Panc1 (cell line): ENCODE measurements at regions not wholly inside any gene's neighbourhood (a gene's known extent, or its start where the extent isn't known, plus 50 kb on each side); places are given as distances from the start of the nearest gene placed in this dataset.
"Not testable (repeated sequence)": the region's sequence is repeated elsewhere in the genome, so short reads cannot be mapped to it uniquely, and the experiment has no call there.

ENCODE experiments used
- ATAC-seq: fragments of 200-7000 bp; cut with Tn5 transposase; 2 replicates; pipeline ENCODE4 v1.9.1; 2020; ENCODE audit warnings: mild to moderate bottlenecking, moderate library complexity
- BruUV-seq: library from RNA; stranded (reverse); fragments of 400-500 nt; replicated peaks from 2 replicates; lab custom pipeline; 2021; lab: Mats Ljungman, UMichigan
- CTCF ChIA-PET: fragments of 300-600 bp; sonication (Branson Sonifier 250); formaldehyde crosslinking; loops from one replicate; lab custom pipeline; 2022; ENCODE audit warnings: antibody characterized with exemption; lab: Charles Lee
- POLR2A ChIA-PET: fragments of 300-600 bp; sonication (Branson Sonifier 250); formaldehyde crosslinking; loops from one replicate; lab custom pipeline; 2022; ENCODE audit warnings: antibody characterized with exemption; lab: Charles Lee
- DNase-seq: peaks from one replicate; pipeline ENCODE4 v3.0.0-alpha.2; 2010; ENCODE audit warnings: low read depth, low spot score
- H3K27ac ChIP-seq: 2 replicates; pipeline ENCODE4 v1.5.1; 2011; ENCODE audit warnings: mild to moderate bottlenecking, low read length, inconsistent platforms
- H3K27me3 ChIP-seq: fragments of 200-500 bp; sonication (Bioruptor generic); 2 replicates; pipeline ENCODE4 v1.6.0; 2014; ENCODE audit warnings: low read length, inconsistent platforms; ENCODE audit not compliant: control insufficient read depth, insufficient read depth
- H3K36me3 ChIP-seq: fragments of 200-500 bp; sonication (Bioruptor generic); 2 replicates; pipeline ENCODE4 v1.5.1; 2014; ENCODE audit warnings: inconsistent platforms, mild to moderate bottlenecking, low read length, moderate library complexity; ENCODE audit not compliant: control insufficient read depth, insufficient read depth
- H3K4me1 ChIP-seq: 2 replicates; pipeline ENCODE4 v1.5.1; 2011; ENCODE audit warnings: inconsistent platforms, mild to moderate bottlenecking, low read length, moderate library complexity; ENCODE audit not compliant: control insufficient read depth, insufficient read depth
- H3K4me3 ChIP-seq, 2 experiments: 2 replicates each; pipeline ENCODE4 v1.5.1; 2011 to 2012; ENCODE audit warnings: low read depth in 2 of 2, low read length in 2 of 2, mild to moderate bottlenecking in 2 of 2, inconsistent platforms in 1 of 2, moderate library complexity in 1 of 2
- H3K9me3 ChIP-seq: fragments of 200-500 bp; sonication (Bioruptor generic); 2 replicates; pipeline ENCODE4 v1.5.1; 2014; ENCODE audit warnings: low read depth, mild to moderate bottlenecking, inconsistent platforms, low read length, moderate library complexity; ENCODE audit not compliant: control insufficient read depth, insufficient read depth
- CTCF ChIP-seq: fragments of 450-650 bp; IDR thresholded peaks from 2 replicates; pipeline ENCODE4 v1.5.1; 2017; ENCODE audit warnings: mild to moderate bottlenecking
- POLR2AphosphoS5 ChIP-seq: IDR thresholded peaks from 2 replicates; pipeline ENCODE4 v1.6.1; 2012; ENCODE audit warnings: mild to moderate bottlenecking, low read depth, low read length, moderate library complexity
- REST ChIP-seq, 2 experiments: IDR thresholded peaks; 2 replicates each; pipeline ENCODE4 v1.6.1; 2011 to 2012; ENCODE audit warnings: low read depth in 2 of 2, control low read depth in 1 of 2, low read length in 1 of 2, mild to moderate bottlenecking in 1 of 2, moderate library complexity in 1 of 2; ENCODE audit not compliant: insufficient read depth in 1 of 2
- SIN3A ChIP-seq: IDR thresholded peaks from 2 replicates; pipeline ENCODE4 v1.6.1; 2012; ENCODE audit warnings: low read depth, mild to moderate bottlenecking, low read length, moderate library complexity, borderline replicate concordance; ENCODE audit not compliant: insufficient read depth
- TCF7L2 ChIP-seq: IDR thresholded peaks from 2 replicates; pipeline ENCODE4 v1.6.1; 2011; ENCODE audit warnings: mild to moderate bottlenecking, low read depth, low read length, inconsistent platforms
- in situ Hi-C: cut with HindIII; loops from 2 replicates; pipeline ENCODE4 v1.10.0; 2016; ENCODE audit warnings: low sequenced_read_pairs, low pct_unique_long_range_greater_than_20kb
- intact Hi-C: fragments of 100-400 bp; cut with micrococcal nuclease; formaldehyde crosslinking; loops from one replicate; pipeline ENCODE4 v1.10.0; 2022; ENCODE audit not compliant: unreplicated experiment

DNA sequence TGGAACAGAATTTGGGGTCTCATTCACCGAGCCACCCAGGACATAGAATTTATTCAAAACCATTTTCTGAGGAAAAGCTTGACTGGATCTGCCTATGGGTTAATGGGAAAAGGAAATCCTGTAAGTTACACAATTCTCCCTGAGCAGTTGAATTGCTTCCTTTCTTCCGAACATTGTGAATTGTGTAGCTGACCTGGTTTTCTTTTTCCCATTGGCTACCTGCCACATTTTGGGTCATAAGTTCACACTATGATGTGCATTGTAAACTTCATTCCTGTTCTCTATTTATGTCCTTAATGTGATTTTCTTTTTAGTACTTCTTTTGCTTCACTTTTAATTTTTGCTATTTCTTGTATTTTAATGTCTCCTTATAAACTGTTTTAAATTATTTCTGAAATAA, 386.0 kb upstream of the LRRC3B start:
- no peak for ATAC-seq
- in situ Hi-C loops (no loop called here), intact Hi-C loops (no loop called here)
- BruUV-seq: no TSS peak
- ChIA-PET POLR2A (no interaction called here), CTCF (no interaction called here)
- TF ChIP-seq REST (IDR thresholded peaks at IDR 0.05; ENCODE audit: insufficient read depth in 1 of 2, low read depth in 2 of 2, low read length in 1 of 2) (no peak), SIN3A (no peak), POLR2AphosphoS5 (no peak), TCF7L2 (no peak), CTCF (no peak)
- Histone ChIP-seq H3K4me1 (no peaks in the 10 kb centered on the region), H3K27ac (no peak overlapping the region), H3K9me3 (no peaks in the 10 kb centered on the region), H3K27me3 (no peaks in the 10 kb centered on the region), H3K36me3 (no peaks in the 10 kb centered on the region), H3K4me3 (no peak overlapping the region)
- no peak for DNase-seq

GRCh38 chr3:26237036-26237682, 385.4 kb upstream of the LRRC3B start:
- ChIA-PET POLR2A (no interaction called here), CTCF (no interaction called here)
- Histone ChIP-seq H3K4me1 (no peaks in the 10 kb centered on the region), H3K9me3 (no peaks in the 10 kb centered on the region), H3K27ac (no peak overlapping the region), H3K4me3 (no peak overlapping the region), H3K36me3 (no peaks in the 10 kb centered on the region), H3K27me3 (no peaks in the 10 kb centered on the region)
- no TSS peak for BruUV-seq
- intact Hi-C loops (no loop called here), in situ Hi-C loops (no loop called here)
- no peak for TF ChIP-seq REST (IDR thresholded peaks at IDR 0.05; ENCODE audit: insufficient read depth in 1 of 2, low read depth in 2 of 2, low read length in 1 of 2)
- no peak for TF ChIP-seq CTCF
- TF ChIP-seq POLR2AphosphoS5: no peak
- no peak for TF ChIP-seq TCF7L2
- ATAC-seq (no peak), DNase-seq (no peak)

DNA sequence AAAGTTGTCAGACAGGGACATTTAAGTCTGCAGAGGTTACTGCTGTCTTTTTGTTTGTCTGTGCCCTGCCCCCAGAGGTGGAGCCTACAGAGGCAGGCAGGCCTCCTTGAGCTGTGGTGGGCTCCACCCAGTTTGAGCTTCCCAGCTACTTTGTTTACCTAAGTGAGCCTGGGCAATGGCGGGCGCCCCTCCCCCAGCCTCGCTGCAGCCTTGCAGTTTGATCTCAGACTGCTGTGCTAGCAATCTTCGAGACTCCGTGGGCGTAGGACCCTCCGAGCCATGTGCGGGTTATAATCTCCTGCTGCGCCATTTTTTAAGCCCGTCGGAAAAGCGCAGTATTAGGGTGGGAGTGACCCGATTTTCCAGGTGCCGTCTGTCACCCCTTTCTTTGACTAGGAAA, 378.0 kb upstream of the LRRC3B start:
- H3K9me3 ChIP-seq, intact Hi-C loops, POLR2A ChIA-PET, H3K27me3 ChIP-seq, in situ Hi-C loops, H3K27ac ChIP-seq, BruUV-seq, DNase-seq, H3K4me1 ChIP-seq, CTCF ChIA-PET, H3K36me3 ChIP-seq, ATAC-seq, H3K4me3 ChIP-seq: not testable (repeated sequence)
